ENCODE measurements at regions not wholly inside any gene's neighbourhood (a gene's known extent, or its start where the extent isn't known, plus 50 kb on each side); places are given as distances from the start of the nearest gene placed in this dataset.

- TF ChIP-seq AR (CRISPR knock-in tag; IDR thresholded peaks at IDR 0.05): no peak
These were observed 607.8 kb downstream of the NCAM2 start (continued) for GRCh38 chr21:21606041-21606440.

- H3K27me3 Mint-ChIP-seq (ENCODE audit: low read depth): no peaks in the 10 kb centered on the region
- ChIA-PET CTCF (interaction anchor here (0.9 kb wide), 1 partner anchor 309 kb away, joined by 4 read pairs; no protein-coding TSS in a partner anchor), POLR2A (no interaction called here)
- H3K9me3 Mint-ChIP-seq: no peaks in the 10 kb centered on the region
- ATAC-seq: peak; percentile 94
- peak overlapping the region; percentile 54; the same call in 1 of the 2 replicates for H3K27ac Mint-ChIP-seq
- no peaks in the 10 kb centered on the region for H3K36me3 Mint-ChIP-seq
- no peak overlapping the region for H3K4me3 Mint-ChIP-seq
- peaks cover 17% of the 10 kb centered on the region for H3K4me1 Mint-ChIP-seq
- no peak for DNase-seq (ENCODE audit: low spot score)
- no peak for TF ChIP-seq SMAD3 (CRISPR knock-in tag; IDR thresholded peaks at IDR 0.05; ENCODE audit: borderline replicate concordance)
- no peak for TF ChIP-seq EMX1 (CRISPR knock-in tag; IDR thresholded peaks at IDR 0.05)
- no peak for TF ChIP-seq NR3C1 (CRISPR knock-in tag; conservative IDR thresholded peaks at IDR 0.05; ENCODE audit: low read depth)
- TF ChIP-seq RELA (CRISPR knock-in tag; IDR thresholded peaks at IDR 0.05; ENCODE audit: borderline replicate concordance): no peak
- TF ChIP-seq ATF6 (CRISPR knock-in tag; IDR thresholded peaks at IDR 0.05): no peak
- TF ChIP-seq, protein P1, sequence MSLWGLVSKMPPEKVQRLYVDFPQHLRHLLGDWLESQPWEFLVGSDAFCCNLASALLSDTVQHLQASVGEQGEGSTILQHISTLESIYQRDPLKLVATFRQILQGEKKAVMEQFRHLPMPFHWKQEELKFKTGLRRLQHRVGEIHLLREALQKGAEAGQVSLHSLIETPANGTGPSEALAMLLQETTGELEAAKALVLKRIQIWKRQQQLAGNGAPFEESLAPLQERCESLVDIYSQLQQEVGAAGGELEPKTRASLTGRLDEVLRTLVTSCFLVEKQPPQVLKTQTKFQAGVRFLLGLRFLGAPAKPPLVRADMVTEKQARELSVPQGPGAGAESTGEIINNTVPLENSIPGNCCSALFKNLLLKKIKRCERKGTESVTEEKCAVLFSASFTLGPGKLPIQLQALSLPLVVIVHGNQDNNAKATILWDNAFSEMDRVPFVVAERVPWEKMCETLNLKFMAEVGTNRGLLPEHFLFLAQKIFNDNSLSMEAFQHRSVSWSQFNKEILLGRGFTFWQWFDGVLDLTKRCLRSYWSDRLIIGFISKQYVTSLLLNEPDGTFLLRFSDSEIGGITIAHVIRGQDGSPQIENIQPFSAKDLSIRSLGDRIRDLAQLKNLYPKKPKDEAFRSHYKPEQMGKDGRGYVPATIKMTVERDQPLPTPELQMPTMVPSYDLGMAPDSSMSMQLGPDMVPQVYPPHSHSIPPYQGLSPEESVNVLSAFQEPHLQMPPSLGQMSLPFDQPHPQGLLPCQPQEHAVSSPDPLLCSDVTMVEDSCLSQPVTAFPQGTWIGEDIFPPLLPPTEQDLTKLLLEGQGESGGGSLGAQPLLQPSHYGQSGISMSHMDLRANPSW (CRISPR knock-in tag; conservative IDR thresholded peaks at IDR 0.05; ENCODE audit: low read depth): no peak
- no peak for TF ChIP-seq ZNF425 (CRISPR knock-in tag; conservative IDR thresholded peaks at IDR 0.05)
- no peak for TF ChIP-seq AR (CRISPR knock-in tag; IDR thresholded peaks at IDR 0.05)
- no peak for TF ChIP-seq ZNF219 (CRISPR knock-in tag; IDR thresholded peaks at IDR 0.05; ENCODE audit: borderline replicate concordance)
- no peak for TF ChIP-seq PREB (CRISPR knock-in tag; IDR thresholded peaks at IDR 0.05; ENCODE audit: borderline replicate concordance)
- TF ChIP-seq SP1 (CRISPR knock-in tag; conservative IDR thresholded peaks at IDR 0.05): no peak
- TF ChIP-seq RORB (CRISPR knock-in tag; IDR thresholded peaks at IDR 0.05): no peak
- no peak for TF ChIP-seq E2F5 (CRISPR knock-in tag; IDR thresholded peaks at IDR 0.05)
- no peak for TF ChIP-seq ZBTB21 (CRISPR knock-in tag; IDR thresholded peaks at IDR 0.05; ENCODE audit: borderline replicate concordance)
- TF ChIP-seq, protein P2, sequence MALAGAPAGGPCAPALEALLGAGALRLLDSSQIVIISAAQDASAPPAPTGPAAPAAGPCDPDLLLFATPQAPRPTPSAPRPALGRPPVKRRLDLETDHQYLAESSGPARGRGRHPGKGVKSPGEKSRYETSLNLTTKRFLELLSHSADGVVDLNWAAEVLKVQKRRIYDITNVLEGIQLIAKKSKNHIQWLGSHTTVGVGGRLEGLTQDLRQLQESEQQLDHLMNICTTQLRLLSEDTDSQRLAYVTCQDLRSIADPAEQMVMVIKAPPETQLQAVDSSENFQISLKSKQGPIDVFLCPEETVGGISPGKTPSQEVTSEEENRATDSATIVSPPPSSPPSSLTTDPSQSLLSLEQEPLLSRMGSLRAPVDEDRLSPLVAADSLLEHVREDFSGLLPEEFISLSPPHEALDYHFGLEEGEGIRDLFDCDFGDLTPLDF (CRISPR knock-in tag; IDR thresholded peaks at IDR 0.05): no peak
- TF ChIP-seq ZNF396 (CRISPR knock-in tag; IDR thresholded peaks at IDR 0.05; ENCODE audit: borderline replicate concordance): no peak
- no peak for TF ChIP-seq CREM (CRISPR knock-in tag; IDR thresholded peaks at IDR 0.05)
These were observed 614.3 kb downstream of the NCAM2 start for GRCh38 chr21:21612466-21612865.

All from WTC11 (cell line).